Ascending aorta (tissue), 2 donors: ENCODE measurements at regions not wholly inside any gene's neighbourhood (a gene's known extent, or its start where the extent isn't known, plus 50 kb on each side); places are given as distances from the start of the nearest gene placed in this dataset.

Experiments
- DNase-seq, 2 donors: peaks; one replicate each; pipeline ENCODE4 v3.0.0-alpha.2; 2019; ENCODE audit warnings: low spot score in 2 of 2
- H3K27ac ChIP-seq, 2 donors: fragments of 200-600 bp; sonication (generic); one replicate each; pipeline ENCODE4 v1.5.1; 2016 to 2017; ENCODE audit warnings: mild to moderate bottlenecking in 1 of 2
- H3K27me3 ChIP-seq: fragments of 200-600 bp; sonication (generic); one replicate; pipeline ENCODE4 v1.5.1; 2017
- H3K36me3 ChIP-seq, 2 donors: fragments of 200-600 bp; sonication (generic); one replicate each; pipeline ENCODE4 v1.5.1; 2016
- H3K4me1 ChIP-seq, 2 donors: fragments of 200-600 bp; sonication (generic); one replicate each; pipeline ENCODE4 v1.5.1; 2016 to 2017; ENCODE audit warnings: mild to moderate bottlenecking in 1 of 2
- H3K4me3 ChIP-seq, 2 donors: fragments of 200-600 bp; sonication (generic); one replicate each; pipeline ENCODE4 v1.5.1; 2016 to 2017; ENCODE audit warnings: mild to moderate bottlenecking in 1 of 2
- H3K9me3 ChIP-seq, 2 donors: fragments of 200-600 bp; sonication (generic); one replicate each; pipeline ENCODE4 v1.5.1; 2016
- intact Hi-C: fragments of 100-400 bp; cut with DNase I; formaldehyde crosslinking; loops from one replicate; pipeline ENCODE4 v1.15.1; 2023
- TF ChIP-seq, protein P1 (sequence below), 3 experiments: fragments of 200-600 bp in 2 of 3; fragments of 450-650 bp in 1 of 3; sonication (generic) in 2 of 3; IDR thresholded peaks; one replicate each; pipeline ENCODE4 v1.5.1; 2016 to 2019; ENCODE audit warnings: antibody characterized with exemption in 3 of 3, mild to moderate bottlenecking in 1 of 3, moderate library complexity in 1 of 3

DNA sequence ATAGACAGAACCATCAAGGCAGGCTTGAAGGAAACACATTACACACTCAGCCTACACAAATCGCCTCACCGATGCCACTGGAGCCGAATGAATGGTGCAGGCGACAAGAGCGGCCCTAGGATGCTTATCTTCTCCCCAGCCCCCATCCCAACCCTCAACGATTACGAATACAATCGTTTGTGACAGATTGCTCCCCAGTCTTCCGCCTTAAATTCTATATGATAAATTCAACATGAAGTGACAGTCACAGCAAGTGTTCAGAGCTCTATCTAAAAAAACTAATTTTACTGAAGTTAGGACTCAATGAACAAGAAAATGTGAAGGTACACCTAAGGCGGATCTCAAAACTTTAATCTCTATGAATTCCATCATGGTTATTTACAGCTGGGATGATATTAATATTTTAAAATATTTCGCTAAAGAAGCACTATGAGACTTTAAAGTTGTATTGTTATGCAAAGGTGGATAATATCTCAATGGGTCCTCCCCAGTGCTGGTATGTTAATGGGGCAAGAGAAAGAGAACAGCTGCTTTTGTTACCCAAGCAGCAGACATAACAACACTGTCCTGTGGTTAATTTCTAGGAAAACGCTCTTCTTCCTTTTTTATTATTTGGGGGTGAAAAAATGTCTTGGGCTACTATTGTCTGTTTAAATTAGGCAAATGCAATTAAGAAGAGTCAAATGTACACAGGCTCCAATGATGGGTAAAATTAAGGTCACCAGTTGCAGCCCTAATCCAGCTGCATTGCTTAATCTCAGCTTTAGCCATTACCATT, 147.6 kb upstream of the NR2F2 start:
- TF ChIP-seq, protein P1, sequence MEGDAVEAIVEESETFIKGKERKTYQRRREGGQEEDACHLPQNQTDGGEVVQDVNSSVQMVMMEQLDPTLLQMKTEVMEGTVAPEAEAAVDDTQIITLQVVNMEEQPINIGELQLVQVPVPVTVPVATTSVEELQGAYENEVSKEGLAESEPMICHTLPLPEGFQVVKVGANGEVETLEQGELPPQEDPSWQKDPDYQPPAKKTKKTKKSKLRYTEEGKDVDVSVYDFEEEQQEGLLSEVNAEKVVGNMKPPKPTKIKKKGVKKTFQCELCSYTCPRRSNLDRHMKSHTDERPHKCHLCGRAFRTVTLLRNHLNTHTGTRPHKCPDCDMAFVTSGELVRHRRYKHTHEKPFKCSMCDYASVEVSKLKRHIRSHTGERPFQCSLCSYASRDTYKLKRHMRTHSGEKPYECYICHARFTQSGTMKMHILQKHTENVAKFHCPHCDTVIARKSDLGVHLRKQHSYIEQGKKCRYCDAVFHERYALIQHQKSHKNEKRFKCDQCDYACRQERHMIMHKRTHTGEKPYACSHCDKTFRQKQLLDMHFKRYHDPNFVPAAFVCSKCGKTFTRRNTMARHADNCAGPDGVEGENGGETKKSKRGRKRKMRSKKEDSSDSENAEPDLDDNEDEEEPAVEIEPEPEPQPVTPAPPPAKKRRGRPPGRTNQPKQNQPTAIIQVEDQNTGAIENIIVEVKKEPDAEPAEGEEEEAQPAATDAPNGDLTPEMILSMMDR (IDR thresholded peaks at IDR 0.05) = no peak
- Histone ChIP-seq H3K27me3 (no peaks in the 10 kb centered on the region), H3K27ac (peak overlapping the region in 1 of 2 donors; percentile 63)

DNA sequence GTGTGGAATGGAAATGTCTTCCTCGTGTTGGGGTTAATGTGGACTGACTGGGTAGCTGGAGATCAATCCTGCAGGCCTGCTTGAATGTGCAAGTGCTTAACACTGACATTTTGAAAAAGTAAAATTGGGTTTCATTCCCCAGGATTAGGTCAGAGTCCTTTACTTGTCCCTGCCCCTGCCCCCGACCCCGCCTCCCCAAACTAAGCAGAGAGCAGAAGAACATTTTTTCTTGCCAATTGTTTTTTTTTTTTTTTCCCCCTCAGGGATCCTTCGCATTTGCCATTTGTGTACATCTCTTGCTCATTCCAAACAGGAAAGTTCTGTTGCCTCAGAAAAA, 147.0 kb upstream of the NR2F2 start:
- Histone ChIP-seq H3K36me3 (no peaks in the 10 kb centered on the region), H3K27me3 (no peaks in the 10 kb centered on the region), H3K4me1 (peaks cover 0 to 7% of the 10 kb centered on the region in 2 donors), H3K4me3 (no peak overlapping the region), H3K27ac (peak overlapping the region; percentile 14 to 39), H3K9me3 (no peaks in the 10 kb centered on the region)
- TF ChIP-seq, protein P1 (IDR thresholded peaks at IDR 0.05) = no peak
- intact Hi-C loops = no loop called here
- no peak for DNase-seq

More for the DNA sequence above, 147.6 kb upstream of the NR2F2 start:
- intact Hi-C loops = no loop called here
- Histone ChIP-seq H3K36me3 (no peaks in the 10 kb centered on the region), H3K4me3 (no peak overlapping the region), H3K9me3 (no peaks in the 10 kb centered on the region), H3K4me1 (peaks cover 0 to 7% of the 10 kb centered on the region in 2 donors)
- DNase-seq = no peak

DNA sequence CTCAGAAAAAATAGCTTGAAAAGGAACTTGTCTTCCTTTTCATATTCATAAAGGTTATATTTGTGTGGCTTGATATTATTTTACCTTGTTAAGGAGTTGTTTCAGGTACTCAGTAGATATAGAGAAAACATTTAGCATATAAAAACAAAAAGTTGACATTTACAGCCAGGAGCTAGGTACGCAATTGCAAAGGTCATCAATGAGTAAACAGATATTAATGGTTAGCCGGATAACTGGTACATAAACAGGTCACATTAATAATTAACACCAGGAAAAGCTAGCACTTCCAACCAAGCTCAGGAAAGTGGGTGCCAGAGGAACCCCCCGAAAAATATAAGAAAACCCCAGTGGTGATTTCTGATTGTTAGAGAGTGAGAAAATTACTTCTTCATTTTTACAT, 146.6 kb upstream of the NR2F2 start:
- peaks cover 0 to 7% of the 10 kb centered on the region in 2 donors for H3K4me1 ChIP-seq
- no peaks in the 10 kb centered on the region for H3K27me3 ChIP-seq
- intact Hi-C loops = no loop called here
- TF ChIP-seq, protein P1 (IDR thresholded peaks at IDR 0.05) = no peak
- DNase-seq = no peak
- H3K27ac ChIP-seq = peak overlapping the region; percentile 14 to 39
- H3K36me3 ChIP-seq = no peaks in the 10 kb centered on the region
- no peaks in the 10 kb centered on the region for H3K9me3 ChIP-seq
- no peak overlapping the region for H3K4me3 ChIP-seq

DNA sequence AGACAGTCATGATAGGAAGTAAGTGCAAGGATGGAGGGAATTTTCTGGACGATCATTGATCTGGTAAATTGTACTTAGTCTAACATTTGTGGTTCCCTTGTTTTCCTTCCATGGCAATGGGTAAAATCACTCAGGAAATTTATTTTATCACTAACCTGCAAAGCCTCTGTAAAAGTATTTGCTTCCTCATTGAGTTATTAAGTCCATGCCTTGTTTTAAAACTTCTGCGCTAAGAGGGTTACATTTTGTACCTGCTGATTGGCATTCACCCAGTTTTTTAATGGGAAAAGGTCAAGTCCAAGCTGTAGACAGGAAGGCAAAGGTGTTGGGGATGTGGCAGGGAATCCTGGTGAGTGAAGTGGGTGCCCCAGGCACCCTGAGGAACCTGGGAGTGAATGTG, 146.2 kb upstream of the NR2F2 start:
- Histone ChIP-seq H3K9me3 (no peaks in the 10 kb centered on the region), H3K4me1 (peaks cover 0 to 7% of the 10 kb centered on the region in 2 donors), H3K4me3 (no peak overlapping the region), H3K36me3 (no peaks in the 10 kb centered on the region), H3K27ac (peak overlapping the region in 1 of 2 donors; percentile 17), H3K27me3 (no peaks in the 10 kb centered on the region)
- TF ChIP-seq, protein P1 (IDR thresholded peaks at IDR 0.05) = no peak
- no peak for DNase-seq
- intact Hi-C loops = no loop called here

DNA sequence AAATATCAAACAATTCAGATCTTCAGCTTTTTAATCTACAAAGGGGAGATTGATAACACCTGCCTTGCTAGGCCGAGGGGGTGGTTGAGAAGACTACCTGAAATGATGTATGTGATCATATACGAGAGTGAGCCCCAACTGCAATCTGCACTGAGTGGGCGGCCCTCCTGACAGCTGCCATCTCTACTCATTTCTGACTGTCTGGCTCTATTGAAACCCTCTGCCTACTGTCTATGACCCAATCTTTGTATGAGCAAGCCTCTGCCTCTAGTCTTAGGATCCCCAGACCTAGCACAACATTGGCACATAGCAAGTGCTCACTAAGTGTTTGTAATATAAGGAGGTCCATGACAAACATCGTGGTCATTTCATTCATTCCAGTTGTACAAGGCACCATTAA, 144.4 kb upstream of the NR2F2 start:
- intact Hi-C loops = no loop called here
- Histone ChIP-seq H3K9me3 (no peaks in the 10 kb centered on the region), H3K27me3 (no peaks in the 10 kb centered on the region)

More for the DNA sequence above, 144.4 kb upstream of the NR2F2 start:
- TF ChIP-seq, protein P1 (IDR thresholded peaks at IDR 0.05) = no peak
- Histone ChIP-seq H3K4me3 (no peak overlapping the region), H3K4me1 (peaks cover 0 to 6% of the 10 kb centered on the region in 2 donors), H3K36me3 (no peaks in the 10 kb centered on the region), H3K27ac (no peak overlapping the region)
- DNase-seq = no peak
